COLO668 (cell line): ENCODE measurements at regions not wholly inside any gene's neighbourhood (a gene's known extent, or its start where the extent isn't known, plus 50 kb on each side); places are given as distances from the start of the nearest gene placed in this dataset.
A peak's percentile ranks its signal among the peaks of the same experiment; 100 is the strongest.
"Not testable (repeated sequence)": the region's sequence is repeated elsewhere in the genome, so short reads cannot be mapped to it uniquely, and the experiment has no call there.

Experiments used
- DNase-seq: peaks from one replicate; lab custom pipeline; 2025; ENCODE audit not compliant: unreplicated experiment; lab: John Stamatoyannopoulos, UW

GRCh38 chr5:60102961-60103693, 209.6 kb upstream of the PDE4D start:
- no peak for DNase-seq

GRCh38 chr5:60101573-60101972, 208.0 kb upstream of the PDE4D start:
- no peak for DNase-seq

GRCh38 chr5:60092671-60093422, 199.3 kb upstream of the PDE4D start:
- no peak for DNase-seq

- no peak for DNase-seq
These were observed 193.1 kb upstream of the PDE4D start for GRCh38 chr5:60086583-60086982.

- DNase-seq: no peak
These were observed 190.7 kb upstream of the PDE4D start for GRCh38 chr5:60084226-60084625.

GRCh38 chr5:60077292-60077691, 183.8 kb upstream of the PDE4D start:
- DNase-seq: no peak

GRCh38 chr5:60076746-60077145, 183.2 kb upstream of the PDE4D start:
- DNase-seq: no peak

GRCh38 chr5:60066502-60066901, 173.0 kb upstream of the PDE4D start:
- no peak for DNase-seq

GRCh38 chr5:60060389-60060788, 166.9 kb upstream of the PDE4D start:
- no peak for DNase-seq

GRCh38 chr5:60056191-60056590, 162.7 kb upstream of the PDE4D start:
- no peak for DNase-seq

- DNase-seq: no peak
These were observed 161.6 kb upstream of the PDE4D start for GRCh38 chr5:60055168-60055567.

- peak; percentile 3 for DNase-seq
These were observed 148.6 kb upstream of the PDE4D start for GRCh38 chr5:60041996-60042664.

GRCh38 chr5:60041508-60041907, 148.0 kb upstream of the PDE4D start:
- DNase-seq: not testable (repeated sequence)

- DNase-seq: peak; percentile 39
These were observed 142.8 kb upstream of the PDE4D start for GRCh38 chr5:60036192-60036938.

GRCh38 chr5:60026161-60026560, 132.6 kb upstream of the PDE4D start:
- DNase-seq: no peak

- DNase-seq: no peak
These were observed 130.6 kb upstream of the PDE4D start for GRCh38 chr5:60024104-60024503.

- no peak for DNase-seq
These were observed 129.7 kb upstream of the PDE4D start for GRCh38 chr5:60023255-60023654.

- DNase-seq: no peak
These were observed 126.9 kb upstream of the PDE4D start for GRCh38 chr5:60020457-60020856.

GRCh38 chr5:60018960-60019359, 125.4 kb upstream of the PDE4D start:
- DNase-seq: not testable (repeated sequence)

GRCh38 chr5:60018091-60018490, 124.6 kb upstream of the PDE4D start:
- no peak for DNase-seq

- DNase-seq: no peak
These were observed 120.8 kb upstream of the PDE4D start for GRCh38 chr5:60014331-60014730.
